GM18909 (cell line): ENCODE measurements at regions not wholly inside any gene's neighbourhood (a gene's known extent, or its start where the extent isn't known, plus 50 kb on each side); places are given as distances from the start of the nearest gene placed in this dataset.

Experiments used
- ATAC-seq: cut with Tn5 transposase; IDR thresholded peaks from one replicate; pipeline ENCODE4 v1.9.1; 2021; ENCODE audit warnings: mild to moderate bottlenecking; ENCODE audit not compliant: unreplicated experiment, poor library complexity

GRCh38 chr21:43333298-43334062 lies 93.5 kb downstream of the SIK1 start:
- no peak for ATAC-seq

GRCh38 chr21:43332861-43333297 lies 94.1 kb downstream of the SIK1 start:
- ATAC-seq = no peak

GRCh38 chr21:43331962-43332828 lies 94.7 kb downstream of the SIK1 start:
- ATAC-seq = no peak

GRCh38 chr21:43331111-43331961 lies 95.6 kb downstream of the SIK1 start:
- ATAC-seq = no peak

- no peak for ATAC-seq
Measured at GRCh38 chr21:43330306-43330881, 96.5 kb downstream of the SIK1 start.

GRCh38 chr21:43329711-43330269 lies 97.1 kb downstream of the SIK1 start:
- no peak for ATAC-seq

GRCh38 chr21:43328958-43329691 lies 97.8 kb downstream of the SIK1 start:
- no peak for ATAC-seq

GRCh38 chr21:43328185-43328957 lies 98.6 kb downstream of the SIK1 start:
- ATAC-seq = no peak

GRCh38 chr21:43325968-43326715 lies 100.8 kb downstream of the SIK1 start:
- ATAC-seq = no peak

GRCh38 chr21:43325036-43325435 lies 101.9 kb downstream of the SIK1 start:
- ATAC-seq = no peak

- no peak for ATAC-seq
Measured at GRCh38 chr21:43324596-43324995, 102.3 kb downstream of the SIK1 start.

GRCh38 chr21:43323244-43324005 lies 103.5 kb downstream of the SIK1 start:
- no peak for ATAC-seq

- no peak for ATAC-seq
Measured at GRCh38 chr21:43322805-43323204, 104.1 kb downstream of the SIK1 start.

GRCh38 chr21:43322311-43322710 lies 104.6 kb downstream of the SIK1 start:
- ATAC-seq = no peak

- ATAC-seq = no peak
Measured at GRCh38 chr21:43321611-43322010, 105.3 kb downstream of the SIK1 start.

GRCh38 chr21:43321111-43321510 lies 105.8 kb downstream of the SIK1 start:
- no peak for ATAC-seq

GRCh38 chr21:43320526-43320925 lies 106.4 kb downstream of the SIK1 start:
- no peak for ATAC-seq
